ENCODE measurements at regions not wholly inside any gene's neighbourhood (a gene's known extent, or its start where the extent isn't known, plus 50 kb on each side); places are given as distances from the start of the nearest gene placed in this dataset.

DNA sequence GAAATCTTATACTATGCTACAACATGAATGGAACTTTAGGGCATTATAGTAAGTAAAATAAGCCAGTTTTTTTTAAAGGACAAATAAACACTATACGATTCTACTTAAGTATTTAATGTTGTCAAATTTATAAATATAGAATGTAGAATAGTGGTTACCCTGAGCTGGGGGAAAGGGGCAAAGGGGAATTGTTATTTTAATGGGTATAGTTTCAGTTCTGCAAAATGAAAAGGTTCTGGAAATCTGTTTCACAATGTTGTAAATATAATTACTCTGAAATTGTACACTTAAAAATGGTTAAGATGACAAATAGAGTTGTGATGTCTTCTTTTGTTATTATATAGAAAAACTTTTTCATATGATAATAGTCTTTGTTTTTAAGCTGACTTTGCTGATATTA is 366.3 kb downstream of the MRPL39 start:
- Histone ChIP-seq H3K9me3 (ENCODE audit: severe bottlenecking) (peaks cover 2% of the 10 kb centered on the region), H3K27me3 (ENCODE audit: insufficient read depth, poor library complexity, severe bottlenecking) (peaks cover 4% of the 10 kb centered on the region), H3K4me1 (ENCODE audit: insufficient read depth, poor library complexity, severe bottlenecking) (no peaks in the 10 kb centered on the region), H3K4me3 (ENCODE audit: severe bottlenecking) (no peak overlapping the region), H3K36me3 (ENCODE audit: low read depth) (no peaks in the 10 kb centered on the region), H3K27ac (ENCODE audit: poor library complexity, severe bottlenecking) (no peak overlapping the region)
- TF ChIP-seq CTCF (IDR thresholded peaks at IDR 0.05; ENCODE audit: poor library complexity, severe bottlenecking), result no peak
- DNase-seq (ENCODE audit: low spot score) (no peak), ATAC-seq (ENCODE audit: low read depth) (no peak)

GRCh38 chr21:25234857-25235801 is 372.2 kb downstream of the MRPL39 start:
- TF ChIP-seq CTCF (IDR thresholded peaks at IDR 0.05; ENCODE audit: poor library complexity, severe bottlenecking), result no peak
- Histone ChIP-seq H3K4me3 (ENCODE audit: severe bottlenecking) (no peak overlapping the region), H3K9me3 (ENCODE audit: severe bottlenecking) (peaks cover 2% of the 10 kb centered on the region), H3K27me3 (ENCODE audit: insufficient read depth, poor library complexity, severe bottlenecking) (peaks cover 5% of the 10 kb centered on the region), H3K36me3 (ENCODE audit: low read depth) (no peaks in the 10 kb centered on the region), H3K27ac (ENCODE audit: poor library complexity, severe bottlenecking) (no peak overlapping the region), H3K4me1 (ENCODE audit: insufficient read depth, poor library complexity, severe bottlenecking) (no peaks in the 10 kb centered on the region)
- ATAC-seq (ENCODE audit: low read depth) (no peak), DNase-seq (ENCODE audit: low spot score) (no peak)

- no peak for TF ChIP-seq CTCF (IDR thresholded peaks at IDR 0.05; ENCODE audit: poor library complexity, severe bottlenecking)
- Histone ChIP-seq H3K9me3 (ENCODE audit: severe bottlenecking) (no peaks in the 10 kb centered on the region), H3K4me3 (ENCODE audit: severe bottlenecking) (no peak overlapping the region), H3K36me3 (ENCODE audit: low read depth) (no peaks in the 10 kb centered on the region), H3K27me3 (ENCODE audit: insufficient read depth, poor library complexity, severe bottlenecking) (peaks cover 3% of the 10 kb centered on the region), H3K27ac (ENCODE audit: poor library complexity, severe bottlenecking) (no peak overlapping the region), H3K4me1 (ENCODE audit: insufficient read depth, poor library complexity, severe bottlenecking) (no peaks in the 10 kb centered on the region)
- no peak for ATAC-seq (ENCODE audit: low read depth)
- no peak for DNase-seq (ENCODE audit: low spot score)
These were observed 386.3 kb downstream of the MRPL39 start for GRCh38 chr21:25220954-25221353.

DNA sequence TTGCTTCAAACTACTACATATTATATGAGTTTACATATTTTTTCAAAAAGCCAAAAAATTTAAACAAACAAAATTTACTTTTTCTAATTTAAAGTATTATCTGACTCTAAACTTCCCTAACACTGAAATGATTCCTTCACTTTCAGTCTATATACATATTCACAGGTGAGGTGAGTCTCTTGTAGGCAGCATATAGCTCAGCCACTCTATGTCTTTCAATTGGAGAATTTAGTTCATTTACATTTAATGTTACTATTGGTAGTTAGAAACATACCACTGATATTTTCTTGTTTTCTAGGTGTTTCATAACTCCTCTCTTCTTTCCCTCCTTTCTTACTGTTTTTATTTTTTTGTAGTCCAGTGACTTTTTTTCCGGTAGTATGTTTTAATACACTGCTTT is 387.1 kb downstream of the MRPL39 start:
- H3K4me1 ChIP-seq (ENCODE audit: insufficient read depth, poor library complexity, severe bottlenecking), result no peaks in the 10 kb centered on the region
- H3K4me3 ChIP-seq (ENCODE audit: severe bottlenecking), result no peak overlapping the region
- TF ChIP-seq CTCF (IDR thresholded peaks at IDR 0.05; ENCODE audit: poor library complexity, severe bottlenecking), result no peak
- H3K27me3 ChIP-seq (ENCODE audit: insufficient read depth, poor library complexity, severe bottlenecking), result peaks cover 3% of the 10 kb centered on the region
- no peaks in the 10 kb centered on the region for H3K9me3 ChIP-seq (ENCODE audit: severe bottlenecking)
- no peak overlapping the region for H3K27ac ChIP-seq (ENCODE audit: poor library complexity, severe bottlenecking)
- no peaks in the 10 kb centered on the region for H3K36me3 ChIP-seq (ENCODE audit: low read depth)
- DNase-seq (ENCODE audit: low spot score), result no peak
- no peak for ATAC-seq (ENCODE audit: low read depth)

All from RWPE2 (cell line).